ENCODE measurements at regions not wholly inside any gene's neighbourhood (a gene's known extent, or its start where the extent isn't known, plus 50 kb on each side); places are given as distances from the start of the nearest gene placed in this dataset.

GRCh38 chr13:89968470-89968869 is 1379.0 kb upstream of the MIR17HG start:
- TF ChIP-seq CTCF (conservative IDR thresholded peaks at IDR 0.05; ENCODE audit: low read depth, low read length) (no peak), EZH2 (IDR thresholded peaks at IDR 0.05; ENCODE audit: borderline replicate concordance, low read depth, low read length, poor library complexity, severe bottlenecking) (no peak)

Measured in A673 (cell line).